ENCODE measurements at regions not wholly inside any gene's neighbourhood (a gene's known extent, or its start where the extent isn't known, plus 50 kb on each side); places are given as distances from the start of the nearest gene placed in this dataset.

- BruUV-seq (replicated peaks) = no TSS peak
- H3K27ac ChIP-seq (ENCODE audit: low read length) = no peak overlapping the region
- no peak for DNase-seq (ENCODE audit: low read depth, low spot score)
- H3K9me3 ChIP-seq (ENCODE audit: control insufficient read depth, insufficient read depth, low read depth, low read length) = no peaks in the 10 kb centered on the region
- no peak for TF ChIP-seq POLR2AphosphoS5 (IDR thresholded peaks at IDR 0.05; ENCODE audit: low read depth, low read length)
- TF ChIP-seq TCF7L2 (IDR thresholded peaks at IDR 0.05; ENCODE audit: low read depth, low read length) = no peak
- H3K4me1 ChIP-seq (ENCODE audit: control insufficient read depth, insufficient read depth, low read length) = no peaks in the 10 kb centered on the region
- no peak overlapping the region for H3K4me3 ChIP-seq (ENCODE audit: low read depth in 2 of 2, low read length in 2 of 2)
- intact Hi-C loops (cut with micrococcal nuclease; ENCODE audit: unreplicated experiment) = no loop called here
- ChIA-PET CTCF (no interaction called here), POLR2A (interaction anchor here (0.6 kb wide), 1 partner anchor 196 kb away, joined by 4 read pairs; no protein-coding TSS in a partner anchor)
- in situ Hi-C loops (cut with HindIII; ENCODE audit: low pct_unique_long_range_greater_than_20kb, low sequenced_read_pairs) = no loop called here
- no peak for ATAC-seq
- no peaks in the 10 kb centered on the region for H3K27me3 ChIP-seq (ENCODE audit: control insufficient read depth, insufficient read depth, low read length)
- no peaks in the 10 kb centered on the region for H3K36me3 ChIP-seq (ENCODE audit: control insufficient read depth, insufficient read depth, low read length)
These were observed 323.3 kb upstream of the NR5A2 start for GRCh38 chr1:199704231-199704630.

- POLR2A ChIA-PET = no interaction called here
- no peaks in the 10 kb centered on the region for H3K9me3 ChIP-seq (ENCODE audit: control insufficient read depth, insufficient read depth, low read depth, low read length)
- no peaks in the 10 kb centered on the region for H3K4me1 ChIP-seq (ENCODE audit: control insufficient read depth, insufficient read depth, low read length)
- no peaks in the 10 kb centered on the region for H3K27me3 ChIP-seq (ENCODE audit: control insufficient read depth, insufficient read depth, low read length)
- intact Hi-C loops (cut with micrococcal nuclease; ENCODE audit: unreplicated experiment) (no loop called here), in situ Hi-C loops (cut with HindIII; ENCODE audit: low pct_unique_long_range_greater_than_20kb, low sequenced_read_pairs) (no loop called here)
- H3K27ac ChIP-seq (ENCODE audit: low read length) = no peak overlapping the region
- no TSS peak for BruUV-seq (replicated peaks)
- ATAC-seq (no peak), DNase-seq (ENCODE audit: low read depth, low spot score) (no peak)
- no peaks in the 10 kb centered on the region for H3K36me3 ChIP-seq (ENCODE audit: control insufficient read depth, insufficient read depth, low read length)
- TF ChIP-seq POLR2AphosphoS5 (IDR thresholded peaks at IDR 0.05; ENCODE audit: low read depth, low read length) = no peak
- TF ChIP-seq TCF7L2 (IDR thresholded peaks at IDR 0.05; ENCODE audit: low read depth, low read length) = no peak
- TF ChIP-seq SIN3A (IDR thresholded peaks at IDR 0.05; ENCODE audit: borderline replicate concordance, insufficient read depth, low read depth, low read length) = no peak
- no peak for TF ChIP-seq REST (IDR thresholded peaks at IDR 0.05; ENCODE audit: insufficient read depth in 1 of 2, low read depth in 2 of 2, low read length in 1 of 2)
- no peak for TF ChIP-seq CTCF (IDR thresholded peaks at IDR 0.05)
- no peak overlapping the region for H3K4me3 ChIP-seq (ENCODE audit: low read depth in 2 of 2, low read length in 2 of 2)
- CTCF ChIA-PET = no interaction called here
These were observed 321.7 kb upstream of the NR5A2 start for GRCh38 chr1:199705825-199706224.

- TF ChIP-seq TCF7L2 (IDR thresholded peaks at IDR 0.05; ENCODE audit: low read depth, low read length) (no peak), SIN3A (IDR thresholded peaks at IDR 0.05; ENCODE audit: borderline replicate concordance, insufficient read depth, low read depth, low read length) (no peak), POLR2AphosphoS5 (IDR thresholded peaks at IDR 0.05; ENCODE audit: low read depth, low read length) (no peak), CTCF (IDR thresholded peaks at IDR 0.05) (no peak), REST (IDR thresholded peaks at IDR 0.05; ENCODE audit: insufficient read depth in 1 of 2, low read depth in 2 of 2, low read length in 1 of 2) (no peak)
- ChIA-PET CTCF (no interaction called here), POLR2A (interaction anchor here (0.5 kb wide), 1 partner anchor 330 kb away, joined by 3 read pairs; no protein-coding TSS in a partner anchor)
- H3K4me1 ChIP-seq (ENCODE audit: control insufficient read depth, insufficient read depth, low read length) = no peaks in the 10 kb centered on the region
- H3K9me3 ChIP-seq (ENCODE audit: control insufficient read depth, insufficient read depth, low read depth, low read length) = no peaks in the 10 kb centered on the region
- in situ Hi-C loops (cut with HindIII; ENCODE audit: low pct_unique_long_range_greater_than_20kb, low sequenced_read_pairs) = no loop called here
- ATAC-seq = no peak
- intact Hi-C loops (cut with micrococcal nuclease; ENCODE audit: unreplicated experiment) = no loop called here
- H3K27ac ChIP-seq (ENCODE audit: low read length) = no peak overlapping the region
- no peaks in the 10 kb centered on the region for H3K36me3 ChIP-seq (ENCODE audit: control insufficient read depth, insufficient read depth, low read length)
- H3K4me3 ChIP-seq (ENCODE audit: low read depth in 2 of 2, low read length in 2 of 2) = no peak overlapping the region
- no peak for DNase-seq (ENCODE audit: low read depth, low spot score)
- H3K27me3 ChIP-seq (ENCODE audit: control insufficient read depth, insufficient read depth, low read length) = no peaks in the 10 kb centered on the region
- BruUV-seq (replicated peaks) = no TSS peak
These were observed 320.5 kb upstream of the NR5A2 start for GRCh38 chr1:199706826-199707606.
